NB4 (cell line): ENCODE measurements at regions not wholly inside any gene's neighbourhood (a gene's known extent, or its start where the extent isn't known, plus 50 kb on each side); places are given as distances from the start of the nearest gene placed in this dataset.

Experiments
- MAX ChIP-seq: IDR thresholded peaks from 2 replicates; pipeline ENCODE4 v1.6.1; 2011; ENCODE audit warnings: low read depth, low read length
- MYC ChIP-seq: IDR thresholded peaks from 2 replicates; pipeline ENCODE4 v1.6.1; 2011; ENCODE audit warnings: low read depth, low read length
- POLR2A ChIP-seq: IDR thresholded peaks from 2 replicates; pipeline ENCODE4 v1.6.1; 2011; ENCODE audit warnings: mild to moderate bottlenecking; ENCODE audit not compliant: insufficient read length; ENCODE audit errors: extremely low read depth
- TF ChIP-seq, protein P1 (sequence below): IDR thresholded peaks from one replicate; pipeline ENCODE4 v1.5.1; 2012; ENCODE audit warnings: low read depth, low read length

DNA sequence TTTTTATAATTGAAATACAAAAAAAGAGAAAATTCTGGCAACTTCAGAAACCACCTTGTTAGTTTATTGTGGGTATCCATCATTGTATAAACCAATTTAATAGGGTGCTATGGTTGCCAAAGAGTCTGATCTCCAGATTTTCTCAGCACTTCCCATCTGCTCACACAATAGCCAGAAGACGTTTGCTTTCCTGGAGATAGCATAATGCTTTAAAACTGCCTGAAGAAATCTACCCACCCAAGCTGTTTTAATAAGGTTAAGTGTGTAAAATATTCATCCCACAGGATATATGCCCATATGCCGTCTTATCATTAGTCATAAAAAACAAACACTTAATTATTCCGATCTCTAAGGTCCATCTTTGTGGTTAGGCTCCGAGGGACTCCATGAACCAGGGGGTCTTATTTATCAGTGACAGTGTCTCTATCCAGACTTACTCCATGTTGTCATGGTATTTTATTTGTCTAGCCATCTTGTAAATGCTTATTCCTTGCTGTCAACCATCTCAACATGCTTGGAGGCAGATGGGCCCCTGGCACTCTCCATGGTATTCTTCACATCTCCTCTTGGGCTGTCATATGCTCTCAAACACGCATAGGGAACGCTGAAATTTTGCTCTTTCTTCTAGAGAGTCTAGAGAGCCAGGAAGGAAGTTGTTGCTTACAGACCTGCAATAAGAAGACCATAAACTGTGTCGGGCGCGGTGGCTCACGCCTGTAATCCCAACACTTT is 58.5 kb downstream of the MAP10 start:
- TF ChIP-seq MAX (no peak), POLR2A (no peak), MYC (no peak)
- TF ChIP-seq, protein P1, sequence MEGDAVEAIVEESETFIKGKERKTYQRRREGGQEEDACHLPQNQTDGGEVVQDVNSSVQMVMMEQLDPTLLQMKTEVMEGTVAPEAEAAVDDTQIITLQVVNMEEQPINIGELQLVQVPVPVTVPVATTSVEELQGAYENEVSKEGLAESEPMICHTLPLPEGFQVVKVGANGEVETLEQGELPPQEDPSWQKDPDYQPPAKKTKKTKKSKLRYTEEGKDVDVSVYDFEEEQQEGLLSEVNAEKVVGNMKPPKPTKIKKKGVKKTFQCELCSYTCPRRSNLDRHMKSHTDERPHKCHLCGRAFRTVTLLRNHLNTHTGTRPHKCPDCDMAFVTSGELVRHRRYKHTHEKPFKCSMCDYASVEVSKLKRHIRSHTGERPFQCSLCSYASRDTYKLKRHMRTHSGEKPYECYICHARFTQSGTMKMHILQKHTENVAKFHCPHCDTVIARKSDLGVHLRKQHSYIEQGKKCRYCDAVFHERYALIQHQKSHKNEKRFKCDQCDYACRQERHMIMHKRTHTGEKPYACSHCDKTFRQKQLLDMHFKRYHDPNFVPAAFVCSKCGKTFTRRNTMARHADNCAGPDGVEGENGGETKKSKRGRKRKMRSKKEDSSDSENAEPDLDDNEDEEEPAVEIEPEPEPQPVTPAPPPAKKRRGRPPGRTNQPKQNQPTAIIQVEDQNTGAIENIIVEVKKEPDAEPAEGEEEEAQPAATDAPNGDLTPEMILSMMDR: no peak
